Fibroblast of the aortic adventitia (primary cell): ENCODE measurements at regions not wholly inside any gene's neighbourhood (a gene's known extent, or its start where the extent isn't known, plus 50 kb on each side); places are given as distances from the start of the nearest gene placed in this dataset.
A peak's percentile ranks its signal among the peaks of the same experiment; 100 is the strongest.

Source experiments
- DNase-seq: peaks from one replicate; pipeline ENCODE4 v3.0.0-alpha.2; 2010; ENCODE audit warnings: low read depth
- H3K4me3 ChIP-seq: 2 replicates; pipeline ENCODE4 v1.5.1; 2011; ENCODE audit warnings: low read depth, mild to moderate bottlenecking, control low read depth, low read length, moderate library complexity
- CTCF ChIP-seq: IDR thresholded peaks from 2 replicates; pipeline ENCODE4 v1.5.1; 2011; ENCODE audit warnings: mild to moderate bottlenecking, low read length, control low read depth, inconsistent platforms; ENCODE audit not compliant: insufficient read depth

- peak overlapping the region; percentile 9 for H3K4me3 ChIP-seq
- TF ChIP-seq CTCF: no peak
- peak; percentile 74 for DNase-seq
These were observed 394.1 kb downstream of the SOX9 start for GRCh38 chr17:72514891-72515290.

GRCh38 chr17:72515291-72516065 lies 394.7 kb downstream of the SOX9 start:
- TF ChIP-seq CTCF: no peak
- DNase-seq: peak; percentile 61
- H3K4me3 ChIP-seq: no peak overlapping the region

- DNase-seq: peak; percentile 16
- H3K4me3 ChIP-seq: no peak overlapping the region
- no peak for TF ChIP-seq CTCF
These were observed 396.1 kb downstream of the SOX9 start for GRCh38 chr17:72516772-72517399.

GRCh38 chr17:72517413-72518158 lies 396.8 kb downstream of the SOX9 start:
- no peak overlapping the region for H3K4me3 ChIP-seq
- no peak for TF ChIP-seq CTCF
- no peak for DNase-seq

- H3K4me3 ChIP-seq: no peak overlapping the region
- DNase-seq: no peak
- TF ChIP-seq CTCF: no peak
These were observed 397.4 kb downstream of the SOX9 start for GRCh38 chr17:72518159-72518732.

- no peak for TF ChIP-seq CTCF
- H3K4me3 ChIP-seq: no peak overlapping the region
- no peak for DNase-seq
These were observed 398.2 kb downstream of the SOX9 start for GRCh38 chr17:72518753-72519597.
